Ishikawa (cell line): ENCODE measurements at regions not wholly inside any gene's neighbourhood (a gene's known extent, or its start where the extent isn't known, plus 50 kb on each side); places are given as distances from the start of the nearest gene placed in this dataset.

Source experiments
- CEBPB ChIP-seq: IDR thresholded peaks from 2 replicates; pipeline ENCODE4 v1.6.1; 2012
- CREB1 ChIP-seq: IDR thresholded peaks from 2 replicates; pipeline ENCODE4 v1.6.1; 2012; ENCODE audit warnings: low read depth
- EGR1 ChIP-seq: IDR thresholded peaks from 2 replicates; pipeline ENCODE4 v1.6.1; 2012
- EP300 ChIP-seq: IDR thresholded peaks from 2 replicates; pipeline ENCODE4 v1.6.1; 2012; ENCODE audit warnings: borderline replicate concordance
- FOXM1 ChIP-seq: IDR thresholded peaks from 2 replicates; pipeline ENCODE4 v1.6.1; 2012; ENCODE audit warnings: low read depth, borderline replicate concordance
- MAX ChIP-seq: IDR thresholded peaks from 2 replicates; pipeline ENCODE4 v1.6.1; 2012
- NFIC ChIP-seq: IDR thresholded peaks from 2 replicates; pipeline ENCODE4 v1.6.1; 2012
- RAD21 ChIP-seq: IDR thresholded peaks from 2 replicates; pipeline ENCODE4 v1.6.1; 2012; ENCODE audit warnings: low read depth
- TAF1 ChIP-seq: IDR thresholded peaks from 2 replicates; pipeline ENCODE4 v1.6.1; 2012; ENCODE audit warnings: low read depth, mild to moderate bottlenecking
- TCF12 ChIP-seq: IDR thresholded peaks from 2 replicates; pipeline ENCODE4 v1.6.1; 2012; ENCODE audit warnings: low read depth
- TEAD4 ChIP-seq: IDR thresholded peaks from 2 replicates; pipeline ENCODE4 v1.6.1; 2012
- YY1 ChIP-seq: IDR thresholded peaks from 2 replicates; pipeline ENCODE4 v1.6.1; 2012; ENCODE audit warnings: low read depth
- ZBTB7A ChIP-seq: IDR thresholded peaks from 2 replicates; pipeline ENCODE4 v1.6.1; 2012; ENCODE audit warnings: low read depth
- TF ChIP-seq, protein P1 (sequence below): IDR thresholded peaks from 2 replicates; pipeline ENCODE4 v1.6.1; 2012
- TF ChIP-seq, protein P2 (sequence below): IDR thresholded peaks from 2 replicates; pipeline ENCODE4 v1.6.1; 2012; ENCODE audit warnings: low read depth, mild to moderate bottlenecking

- TF ChIP-seq TEAD4 (no peak), TAF1 (no peak), YY1 (no peak), RAD21 (no peak), TCF12 (no peak), ZBTB7A (no peak), EGR1 (no peak), EP300 (no peak), MAX (no peak), CEBPB (no peak), NFIC (no peak), CREB1 (no peak), FOXM1 (no peak)
- TF ChIP-seq, protein P1, sequence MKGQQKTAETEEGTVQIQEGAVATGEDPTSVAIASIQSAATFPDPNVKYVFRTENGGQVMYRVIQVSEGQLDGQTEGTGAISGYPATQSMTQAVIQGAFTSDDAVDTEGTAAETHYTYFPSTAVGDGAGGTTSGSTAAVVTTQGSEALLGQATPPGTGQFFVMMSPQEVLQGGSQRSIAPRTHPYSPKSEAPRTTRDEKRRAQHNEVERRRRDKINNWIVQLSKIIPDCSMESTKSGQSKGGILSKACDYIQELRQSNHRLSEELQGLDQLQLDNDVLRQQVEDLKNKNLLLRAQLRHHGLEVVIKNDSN = no peak
- TF ChIP-seq, protein P2, sequence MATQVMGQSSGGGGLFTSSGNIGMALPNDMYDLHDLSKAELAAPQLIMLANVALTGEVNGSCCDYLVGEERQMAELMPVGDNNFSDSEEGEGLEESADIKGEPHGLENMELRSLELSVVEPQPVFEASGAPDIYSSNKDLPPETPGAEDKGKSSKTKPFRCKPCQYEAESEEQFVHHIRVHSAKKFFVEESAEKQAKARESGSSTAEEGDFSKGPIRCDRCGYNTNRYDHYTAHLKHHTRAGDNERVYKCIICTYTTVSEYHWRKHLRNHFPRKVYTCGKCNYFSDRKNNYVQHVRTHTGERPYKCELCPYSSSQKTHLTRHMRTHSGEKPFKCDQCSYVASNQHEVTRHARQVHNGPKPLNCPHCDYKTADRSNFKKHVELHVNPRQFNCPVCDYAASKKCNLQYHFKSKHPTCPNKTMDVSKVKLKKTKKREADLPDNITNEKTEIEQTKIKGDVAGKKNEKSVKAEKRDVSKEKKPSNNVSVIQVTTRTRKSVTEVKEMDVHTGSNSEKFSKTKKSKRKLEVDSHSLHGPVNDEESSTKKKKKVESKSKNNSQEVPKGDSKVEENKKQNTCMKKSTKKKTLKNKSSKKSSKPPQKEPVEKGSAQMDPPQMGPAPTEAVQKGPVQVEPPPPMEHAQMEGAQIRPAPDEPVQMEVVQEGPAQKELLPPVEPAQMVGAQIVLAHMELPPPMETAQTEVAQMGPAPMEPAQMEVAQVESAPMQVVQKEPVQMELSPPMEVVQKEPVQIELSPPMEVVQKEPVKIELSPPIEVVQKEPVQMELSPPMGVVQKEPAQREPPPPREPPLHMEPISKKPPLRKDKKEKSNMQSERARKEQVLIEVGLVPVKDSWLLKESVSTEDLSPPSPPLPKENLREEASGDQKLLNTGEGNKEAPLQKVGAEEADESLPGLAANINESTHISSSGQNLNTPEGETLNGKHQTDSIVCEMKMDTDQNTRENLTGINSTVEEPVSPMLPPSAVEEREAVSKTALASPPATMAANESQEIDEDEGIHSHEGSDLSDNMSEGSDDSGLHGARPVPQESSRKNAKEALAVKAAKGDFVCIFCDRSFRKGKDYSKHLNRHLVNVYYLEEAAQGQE = no peak
Observed at GRCh38 chr1:199283794-199284193, 645.0 kb downstream of the PTPRC start.

DNA sequence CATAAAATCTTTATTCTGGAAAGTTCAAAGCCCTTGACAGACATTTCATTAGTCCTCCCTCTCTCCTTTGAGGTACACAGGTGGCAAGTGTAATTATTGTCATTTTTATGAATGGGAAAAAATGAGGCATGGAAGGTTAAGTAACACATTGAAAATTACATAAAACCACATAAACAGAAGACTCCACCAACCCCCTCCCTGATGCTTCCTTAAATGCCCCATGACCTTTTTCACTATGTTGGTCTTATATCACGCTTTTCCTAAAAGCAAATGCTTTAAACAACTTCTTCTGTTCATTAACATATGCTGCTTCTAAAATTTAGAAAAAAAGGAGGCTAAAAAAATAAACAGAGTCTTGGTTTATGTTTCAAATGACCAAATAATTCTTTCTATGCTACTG lies 648.4 kb downstream of the PTPRC start:
- TF ChIP-seq, protein P1 = no peak
- no peak for TF ChIP-seq TAF1
- TF ChIP-seq TCF12 = no peak
- no peak for TF ChIP-seq CEBPB
- no peak for TF ChIP-seq ZBTB7A
- TF ChIP-seq MAX = no peak
- no peak for TF ChIP-seq FOXM1
- TF ChIP-seq, protein P2 = no peak
- no peak for TF ChIP-seq RAD21
- TF ChIP-seq TEAD4 = no peak
- no peak for TF ChIP-seq EP300
- TF ChIP-seq YY1 = no peak
- no peak for TF ChIP-seq NFIC
- TF ChIP-seq CREB1 = no peak

GRCh38 chr1:199287647-199288046 lies 648.8 kb downstream of the PTPRC start:
- TF ChIP-seq TAF1 (no peak), TCF12 (no peak), YY1 (no peak), FOXM1 (no peak), MAX (no peak), EP300 (no peak), ZBTB7A (no peak), RAD21 (no peak), CREB1 (no peak), CEBPB (no peak), EGR1 (no peak), NFIC (no peak), TEAD4 (no peak)
- TF ChIP-seq, protein P2 = no peak
- TF ChIP-seq, protein P1 = no peak

- TF ChIP-seq FOXM1 = no peak
- no peak for TF ChIP-seq TEAD4
- TF ChIP-seq CREB1 = no peak
- no peak for TF ChIP-seq ZBTB7A
- TF ChIP-seq EGR1 = no peak
- TF ChIP-seq MAX = no peak
- no peak for TF ChIP-seq YY1
- no peak for TF ChIP-seq NFIC
- TF ChIP-seq CEBPB = no peak
- TF ChIP-seq TAF1 = no peak
- no peak for TF ChIP-seq RAD21
- TF ChIP-seq TCF12 = no peak
- TF ChIP-seq, protein P1 = no peak
- TF ChIP-seq, protein P2 = no peak
- no peak for TF ChIP-seq EP300
Observed at GRCh38 chr1:199290186-199290585, 651.3 kb downstream of the PTPRC start.
